Adrenal gland (tissue), 5 donors: ENCODE measurements at regions not wholly inside any gene's neighbourhood (a gene's known extent, or its start where the extent isn't known, plus 50 kb on each side); places are given as distances from the start of the nearest gene placed in this dataset.

Source experiments
- CTCF ChIP-seq, 6 experiments: fragments of 450-650 bp in 4 of 6; fragments of 200-600 bp in 2 of 6; sonication (generic) in 1 of 6; IDR thresholded peaks; 1 replicate in 5 of 6; 2 replicates in 1 of 6; pipeline versions ENCODE4 v1.5.1 to v1.8.0; 2016 to 2021; ENCODE audit warnings: antibody characterized with exemption in 6 of 6, mild to moderate bottlenecking in 2 of 6, moderate library complexity in 1 of 6
- POLR2A ChIP-seq, 2 donors: fragments of 450-650 bp; IDR thresholded peaks; one replicate each; pipeline ENCODE4 v1.6.1; 2017; ENCODE audit warnings: antibody characterized with exemption in 2 of 2, mild to moderate bottlenecking in 2 of 2, moderate library complexity in 1 of 2
- donor health status: DM: no; HTN: no; CAD: no.

- TF ChIP-seq POLR2A (IDR thresholded peaks at IDR 0.05) (no peak), CTCF (IDR thresholded peaks at IDR 0.05) (no peak)
These were observed 71.1 kb upstream of the SYT1 start for GRCh38 chr12:78793491-78793890.
